ENCODE measurements at regions not wholly inside any gene's neighbourhood (a gene's known extent, or its start where the extent isn't known, plus 50 kb on each side); places are given as distances from the start of the nearest gene placed in this dataset.

DNA sequence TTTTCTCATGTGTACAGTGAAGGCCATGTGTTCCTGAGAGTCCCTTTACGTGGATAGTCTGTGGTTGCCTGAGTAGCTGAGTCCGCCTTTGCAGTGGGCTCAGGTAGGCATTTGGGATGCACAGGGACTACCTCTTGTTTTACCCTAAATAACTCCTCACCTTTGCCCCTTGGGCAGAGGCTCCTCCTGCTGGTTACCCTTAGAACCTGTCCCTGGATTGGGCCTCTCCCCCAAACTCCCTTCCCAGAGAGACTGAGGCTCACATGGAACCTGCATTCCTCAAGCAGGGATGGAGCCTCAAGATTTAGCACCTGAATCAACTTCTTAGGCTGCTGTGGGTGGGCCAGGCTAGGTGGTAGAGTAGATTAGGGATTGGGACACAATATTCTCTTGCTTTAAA is 111.7 kb downstream of the FOXD2 start:
- Histone ChIP-seq H3K9me3 (ENCODE audit: control insufficient read depth, low read depth, low read length) (no peaks in the 10 kb centered on the region), H3K9me1 (ENCODE audit: control insufficient read depth, extremely low read depth, insufficient read depth, low read length) (no peaks in the 10 kb centered on the region), H3K4me1 (ENCODE audit: control insufficient read depth, extremely low read depth, insufficient read depth, low read length) (no peaks in the 10 kb centered on the region), H3K4me2 (ENCODE audit: control insufficient read depth, extremely low read depth, insufficient read depth, low read depth, low read length) (no peak overlapping the region), H3K27me3 (ENCODE audit: control insufficient read depth, extremely low read depth, insufficient read depth, low read length) (peaks cover 7% of the 10 kb centered on the region), H3K4me3 (ENCODE audit: control insufficient read depth in 2 of 3, extremely low read depth in 1 of 3, insufficient read depth in 2 of 3, low read depth in 1 of 3, low read length in 3 of 3) (no peak overlapping the region), H3K36me3 (ENCODE audit: control insufficient read depth in 2 of 2, extremely low read depth in 1 of 2, insufficient read depth in 2 of 2, low read length in 2 of 2) (no peaks in the 10 kb centered on the region), H3K9ac (ENCODE audit: control insufficient read depth, extremely low read depth, insufficient read depth, low read length) (no peak overlapping the region), H3K79me2 (ENCODE audit: control insufficient read depth, insufficient read depth, low read length) (no peaks in the 10 kb centered on the region), H3K27ac (ENCODE audit: control insufficient read depth, insufficient read depth, low read length) (no peak overlapping the region), H2AFZ (ENCODE audit: control insufficient read depth, low read length) (no peak overlapping the region), H4K20me1 (ENCODE audit: control insufficient read depth, extremely low read depth, insufficient read depth, low read length) (no peaks in the 10 kb centered on the region)
- FAIRE-seq, result no peak
- dilution Hi-C loops (cut with MboI; ENCODE audit: extremely low pct_ligation_motif_present, low sequenced_read_pairs), result no loop called here
- no peak for DNase-seq (ENCODE audit: low read depth, low spot score)
- TF ChIP-seq, protein P1, sequence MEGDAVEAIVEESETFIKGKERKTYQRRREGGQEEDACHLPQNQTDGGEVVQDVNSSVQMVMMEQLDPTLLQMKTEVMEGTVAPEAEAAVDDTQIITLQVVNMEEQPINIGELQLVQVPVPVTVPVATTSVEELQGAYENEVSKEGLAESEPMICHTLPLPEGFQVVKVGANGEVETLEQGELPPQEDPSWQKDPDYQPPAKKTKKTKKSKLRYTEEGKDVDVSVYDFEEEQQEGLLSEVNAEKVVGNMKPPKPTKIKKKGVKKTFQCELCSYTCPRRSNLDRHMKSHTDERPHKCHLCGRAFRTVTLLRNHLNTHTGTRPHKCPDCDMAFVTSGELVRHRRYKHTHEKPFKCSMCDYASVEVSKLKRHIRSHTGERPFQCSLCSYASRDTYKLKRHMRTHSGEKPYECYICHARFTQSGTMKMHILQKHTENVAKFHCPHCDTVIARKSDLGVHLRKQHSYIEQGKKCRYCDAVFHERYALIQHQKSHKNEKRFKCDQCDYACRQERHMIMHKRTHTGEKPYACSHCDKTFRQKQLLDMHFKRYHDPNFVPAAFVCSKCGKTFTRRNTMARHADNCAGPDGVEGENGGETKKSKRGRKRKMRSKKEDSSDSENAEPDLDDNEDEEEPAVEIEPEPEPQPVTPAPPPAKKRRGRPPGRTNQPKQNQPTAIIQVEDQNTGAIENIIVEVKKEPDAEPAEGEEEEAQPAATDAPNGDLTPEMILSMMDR (optimal IDR thresholded peaks at IDR 0.05 in 1 of 3, IDR thresholded peaks at IDR 0.05 in 1 of 3, conservative IDR thresholded peaks at IDR 0.05 in 1 of 3; ENCODE audit: extremely low read depth in 1 of 3, insufficient read depth in 2 of 3, low read length in 3 of 3), result no peak
- no peak for TF ChIP-seq EZH2 (IDR thresholded peaks at IDR 0.05; ENCODE audit: low read length)

- no peaks in the 10 kb centered on the region for H3K9me3 ChIP-seq (ENCODE audit: control insufficient read depth, low read depth, low read length)
- H3K27me3 ChIP-seq (ENCODE audit: control insufficient read depth, extremely low read depth, insufficient read depth, low read length), result peaks cover 7% of the 10 kb centered on the region
- no peaks in the 10 kb centered on the region for H3K36me3 ChIP-seq (ENCODE audit: control insufficient read depth in 2 of 2, extremely low read depth in 1 of 2, insufficient read depth in 2 of 2, low read length in 2 of 2)
- no peaks in the 10 kb centered on the region for H3K4me1 ChIP-seq (ENCODE audit: control insufficient read depth, extremely low read depth, insufficient read depth, low read length)
- H3K4me2 ChIP-seq (ENCODE audit: control insufficient read depth, extremely low read depth, insufficient read depth, low read depth, low read length), result no peak overlapping the region
- no peak overlapping the region for H2AFZ ChIP-seq (ENCODE audit: control insufficient read depth, low read length)
- no peaks in the 10 kb centered on the region for H4K20me1 ChIP-seq (ENCODE audit: control insufficient read depth, extremely low read depth, insufficient read depth, low read length)
- no peaks in the 10 kb centered on the region for H3K79me2 ChIP-seq (ENCODE audit: control insufficient read depth, insufficient read depth, low read length)
- H3K9ac ChIP-seq (ENCODE audit: control insufficient read depth, extremely low read depth, insufficient read depth, low read length), result no peak overlapping the region
- H3K9me1 ChIP-seq (ENCODE audit: control insufficient read depth, extremely low read depth, insufficient read depth, low read length), result no peaks in the 10 kb centered on the region
- H3K4me3 ChIP-seq (ENCODE audit: control insufficient read depth in 2 of 3, extremely low read depth in 1 of 3, insufficient read depth in 2 of 3, low read depth in 1 of 3, low read length in 3 of 3), result no peak overlapping the region
- dilution Hi-C loops (cut with MboI; ENCODE audit: extremely low pct_ligation_motif_present, low sequenced_read_pairs), result no loop called here
- no peak for TF ChIP-seq EZH2 (IDR thresholded peaks at IDR 0.05; ENCODE audit: low read length)
- TF ChIP-seq, protein P1 (optimal IDR thresholded peaks at IDR 0.05 in 1 of 3, IDR thresholded peaks at IDR 0.05 in 1 of 3, conservative IDR thresholded peaks at IDR 0.05 in 1 of 3; ENCODE audit: extremely low read depth in 1 of 3, insufficient read depth in 2 of 3, low read length in 3 of 3), result no peak
- DNase-seq (ENCODE audit: low read depth, low spot score), result no peak
- H3K27ac ChIP-seq (ENCODE audit: control insufficient read depth, insufficient read depth, low read length), result no peak overlapping the region
- FAIRE-seq, result no peak
Measured at GRCh38 chr1:47550929-47551328, 113.1 kb downstream of the FOXD2 start.
